GM19397 (cell line): ENCODE measurements at regions not wholly inside any gene's neighbourhood (a gene's known extent, or its start where the extent isn't known, plus 50 kb on each side); places are given as distances from the start of the nearest gene placed in this dataset.

Experiments used
- ATAC-seq: cut with Tn5 transposase; IDR thresholded peaks from one replicate; pipeline ENCODE4 v1.9.1; 2021; ENCODE audit warnings: mild to moderate bottlenecking, moderate library complexity; ENCODE audit not compliant: unreplicated experiment

GRCh38 chr14:101098641-101099040, 195.1 kb upstream of the RTL1 start:
- no peak for ATAC-seq

DNA sequence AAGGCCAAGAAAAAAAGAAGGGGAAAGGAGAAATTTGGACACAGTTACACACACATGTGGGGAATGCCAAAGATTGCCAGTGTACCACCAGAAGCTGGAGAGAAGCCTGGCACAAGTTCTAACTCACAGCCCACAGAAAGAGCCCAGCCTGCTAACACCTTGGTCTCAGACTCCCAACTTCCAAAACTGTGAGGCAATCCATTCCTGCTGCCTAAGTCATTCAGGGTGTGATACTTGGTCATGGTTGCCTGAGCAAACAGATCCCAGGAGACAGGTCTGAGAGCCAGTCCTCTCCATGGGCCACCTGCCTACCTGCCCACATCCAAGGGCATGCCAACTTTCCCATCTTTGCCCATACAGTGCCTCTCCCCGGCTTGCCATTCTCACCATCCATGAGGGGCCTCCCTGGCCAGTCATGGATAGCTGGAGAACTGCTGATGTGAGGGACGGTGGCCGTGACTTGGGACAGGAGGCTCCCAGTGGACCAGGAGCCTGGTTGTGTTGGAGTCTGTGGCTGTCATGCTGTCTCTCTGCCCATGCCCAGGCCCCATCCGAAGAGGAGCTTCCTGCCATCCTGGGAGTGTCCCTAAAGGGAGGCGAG, 198.0 kb upstream of the RTL1 start:
- ATAC-seq = no peak

DNA sequence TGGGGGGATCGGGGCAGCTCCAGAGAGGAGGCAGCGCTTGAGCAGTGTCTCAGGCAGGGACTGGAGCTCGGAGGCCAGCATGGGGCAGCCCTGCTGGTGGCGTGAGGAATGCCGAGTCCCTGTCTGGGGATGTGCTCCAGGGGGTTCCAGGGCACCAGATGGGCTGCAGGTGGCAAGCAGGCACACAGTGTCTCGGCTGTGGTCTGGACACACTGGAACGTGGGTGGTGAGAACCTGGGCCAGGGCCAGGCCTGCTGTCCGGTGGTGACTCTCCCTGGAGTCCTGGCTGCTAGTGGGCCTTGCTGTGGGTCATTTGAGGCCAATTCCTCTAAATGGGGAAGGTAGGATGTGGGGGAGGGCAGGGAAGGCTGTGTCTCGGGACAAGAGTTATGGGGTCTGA, 199.4 kb upstream of the RTL1 start:
- ATAC-seq = no peak

DNA sequence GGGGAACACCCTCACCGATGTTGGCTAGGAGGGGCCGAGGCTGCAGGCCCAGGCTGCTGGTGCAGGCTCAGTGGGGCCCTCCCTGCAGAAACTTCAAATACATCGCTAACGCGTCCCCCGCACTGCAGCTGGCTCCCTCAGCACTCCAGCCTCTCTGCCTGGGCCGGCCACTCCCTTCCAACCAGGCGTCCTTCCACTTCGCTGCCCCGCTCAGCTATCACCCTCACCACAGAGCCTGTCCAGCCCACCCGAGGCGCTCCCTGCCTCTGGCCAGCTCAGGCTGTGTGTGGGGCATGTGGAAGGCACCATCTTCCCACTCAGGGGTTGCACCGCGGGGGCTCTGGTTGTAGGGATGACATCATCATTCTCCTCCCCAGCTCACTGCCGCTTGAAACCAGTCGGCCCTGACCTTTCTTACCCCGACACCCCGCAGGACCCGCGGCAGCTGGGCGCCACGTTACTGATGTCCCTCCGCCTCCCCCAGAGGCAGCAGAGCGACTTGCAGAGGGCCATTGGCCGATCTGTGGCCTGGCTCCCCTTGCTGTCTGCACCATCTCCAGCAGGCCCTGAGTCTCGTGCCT, 199.9 kb upstream of the RTL1 start:
- ATAC-seq = no peak

- no peak for ATAC-seq
These were observed 201.0 kb upstream of the RTL1 start for GRCh38 chr14:101104485-101104884.

- no peak for ATAC-seq
These were observed 201.5 kb upstream of the RTL1 start for GRCh38 chr14:101105045-101105444.

GRCh38 chr14:101108579-101109346, 205.2 kb upstream of the RTL1 start:
- ATAC-seq = no peak

DNA sequence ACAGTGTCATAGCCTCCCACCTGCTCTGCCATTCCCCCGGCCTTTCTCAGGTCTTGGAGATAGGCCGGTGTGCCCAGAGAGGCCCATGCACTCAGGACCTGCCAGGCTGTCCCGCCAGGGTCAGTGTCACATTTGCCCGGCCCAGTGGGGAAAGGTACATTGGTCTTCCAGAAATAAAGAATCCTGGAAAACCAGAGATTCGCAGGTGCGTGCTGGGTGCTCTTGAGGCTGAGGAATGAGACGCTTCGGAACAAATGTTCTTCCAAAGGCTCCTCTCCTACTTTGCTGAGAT, 205.8 kb upstream of the RTL1 start:
- ATAC-seq = no peak

DNA sequence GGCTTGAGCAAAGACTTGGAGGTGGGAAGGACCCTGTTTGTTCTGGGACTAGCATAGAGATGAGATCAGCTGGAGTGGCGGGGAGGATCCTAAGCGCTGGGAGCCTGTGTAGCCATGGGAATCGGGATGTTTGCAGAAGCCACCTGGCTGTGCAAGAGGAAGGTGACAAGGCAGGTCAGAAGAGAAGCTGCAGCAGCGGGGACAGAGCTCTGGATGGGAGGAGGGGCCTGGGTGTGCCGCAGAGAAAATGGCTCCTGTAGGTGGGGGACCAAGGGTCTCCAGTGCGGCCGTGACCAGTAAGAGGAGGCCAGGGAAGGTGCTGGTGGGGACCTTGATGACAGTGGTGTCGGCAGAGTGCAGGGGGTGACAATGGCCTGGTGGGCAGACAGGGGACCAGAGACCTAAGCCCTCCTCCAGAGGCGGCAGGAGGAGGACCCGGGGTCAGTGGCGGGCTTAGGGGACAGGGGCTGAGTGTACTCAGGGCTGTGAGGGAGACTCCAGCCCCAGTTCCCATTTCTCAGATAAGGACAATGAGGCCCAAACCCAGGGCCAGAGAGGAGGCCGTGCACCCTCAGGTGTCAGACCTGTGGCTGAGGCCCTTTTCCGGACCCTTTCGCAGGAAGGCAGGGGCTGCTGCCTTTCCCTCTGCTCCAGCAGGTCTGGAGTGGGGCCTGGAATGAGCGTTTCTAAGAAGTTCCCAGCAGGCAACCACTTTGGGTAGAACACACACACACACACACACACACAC, 206.6 kb upstream of the RTL1 start:
- ATAC-seq = no peak

DNA sequence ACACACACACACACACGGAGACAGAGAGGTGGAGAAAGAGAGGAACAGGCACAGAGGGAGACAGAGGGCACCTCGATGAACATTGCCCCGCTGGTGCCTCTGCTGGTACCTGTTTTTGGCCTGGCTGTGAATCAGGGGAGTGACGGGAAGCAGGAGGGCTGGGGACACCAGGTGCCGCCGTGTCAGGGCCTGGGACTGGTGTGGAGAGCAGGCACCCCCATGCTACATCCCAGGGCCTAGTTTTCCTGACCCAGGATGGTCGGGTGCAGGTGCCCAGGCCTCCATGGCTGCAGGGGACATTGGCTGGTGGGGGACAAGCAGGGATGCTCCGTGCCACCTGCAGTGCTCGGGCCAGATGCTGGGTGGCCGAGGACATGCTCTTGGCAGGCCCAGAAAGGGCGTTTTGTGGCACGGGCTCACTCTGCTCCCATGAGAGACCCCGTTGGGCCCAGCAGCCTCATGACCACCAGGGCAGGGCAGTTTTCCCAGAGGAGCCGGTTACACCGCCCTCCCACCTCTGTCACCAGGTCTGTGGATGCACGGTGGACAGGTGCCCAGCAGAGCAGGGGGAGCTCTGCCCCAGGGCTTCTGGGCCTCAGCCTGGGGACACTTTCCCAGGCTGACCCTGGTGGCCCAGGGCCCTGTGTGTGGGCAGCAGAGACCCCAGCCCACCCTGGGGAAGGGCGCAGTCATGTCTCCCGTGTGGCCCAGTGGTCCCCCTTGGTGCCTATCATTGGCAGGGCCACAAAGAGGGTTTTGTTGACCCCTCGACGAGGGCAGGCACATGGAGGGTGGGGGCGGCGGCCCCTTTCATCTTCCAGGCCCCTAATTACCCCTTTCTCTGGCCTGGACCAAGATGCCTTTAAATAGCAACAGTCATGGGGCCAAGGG, 207.5 kb upstream of the RTL1 start:
- ATAC-seq = no peak

DNA sequence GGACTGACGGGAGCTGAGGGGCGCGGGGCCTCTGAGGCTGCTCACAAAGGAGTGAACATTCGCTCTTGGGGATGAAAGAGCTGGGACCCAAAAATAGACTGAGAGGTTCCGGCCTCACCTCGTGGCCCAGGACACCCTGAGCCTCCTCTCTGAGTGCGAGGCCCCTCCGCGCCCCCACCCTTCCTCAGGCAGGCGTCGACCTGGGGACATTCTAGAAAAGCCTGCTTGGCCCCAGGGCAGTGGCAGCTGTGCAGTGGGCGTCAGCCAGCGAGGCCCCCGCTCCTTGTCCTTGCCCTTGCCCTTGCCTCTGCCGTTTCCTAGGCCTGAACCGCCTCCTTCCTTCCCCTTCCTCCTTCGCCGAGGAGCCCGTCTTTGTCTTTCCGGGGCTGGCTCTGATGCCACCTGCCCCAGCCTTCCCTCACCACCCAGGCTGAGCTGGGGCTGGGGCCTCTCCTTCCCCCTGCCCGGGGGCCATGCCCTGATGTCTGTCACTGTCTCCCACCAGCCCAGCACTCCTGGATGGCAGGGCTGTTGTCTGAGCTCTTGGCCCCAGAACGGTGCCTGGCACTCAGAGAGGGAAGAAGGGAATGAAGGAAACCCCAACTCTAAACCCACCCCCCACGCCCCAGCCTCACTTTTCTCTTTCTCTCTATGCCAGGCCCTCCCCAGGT, 208.2 kb upstream of the RTL1 start:
- no peak for ATAC-seq

DNA sequence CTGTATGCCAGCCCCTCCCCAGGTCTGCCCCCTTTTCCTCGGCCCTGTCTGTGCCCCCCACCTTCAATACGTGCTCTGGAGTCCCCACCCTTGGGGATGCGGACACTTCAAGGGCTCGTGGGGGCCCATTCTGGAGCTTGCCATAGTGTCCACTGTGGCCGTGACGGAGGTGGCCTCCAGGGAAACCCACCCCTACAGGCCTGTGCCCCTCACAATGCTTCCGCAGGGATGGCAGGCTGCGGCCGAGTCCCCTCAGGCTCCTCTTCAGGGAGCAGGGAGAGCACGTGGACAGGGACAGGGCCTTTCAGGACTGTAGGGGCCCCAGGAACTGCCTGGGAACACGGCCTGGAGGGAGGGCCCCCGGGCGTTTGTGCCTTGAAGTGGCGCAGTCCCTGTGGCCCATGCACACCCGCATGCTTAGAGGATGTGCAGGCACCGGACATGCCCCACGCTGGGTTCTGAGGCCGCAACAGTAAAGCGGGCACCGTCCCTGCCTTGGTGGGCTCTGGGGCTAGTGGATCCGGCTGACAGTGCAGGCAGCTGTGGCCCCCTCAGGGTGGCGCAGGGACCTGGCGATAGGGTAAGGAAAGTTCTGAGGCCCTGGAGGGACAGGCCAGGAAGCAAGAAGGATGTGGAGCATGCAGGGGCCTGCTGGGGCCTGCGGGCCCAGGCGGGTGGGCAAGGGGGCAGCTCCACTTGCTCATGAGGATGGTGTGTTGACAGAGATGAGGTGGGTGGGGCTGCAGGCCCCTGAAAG, 209.0 kb upstream of the RTL1 start:
- no peak for ATAC-seq

DNA sequence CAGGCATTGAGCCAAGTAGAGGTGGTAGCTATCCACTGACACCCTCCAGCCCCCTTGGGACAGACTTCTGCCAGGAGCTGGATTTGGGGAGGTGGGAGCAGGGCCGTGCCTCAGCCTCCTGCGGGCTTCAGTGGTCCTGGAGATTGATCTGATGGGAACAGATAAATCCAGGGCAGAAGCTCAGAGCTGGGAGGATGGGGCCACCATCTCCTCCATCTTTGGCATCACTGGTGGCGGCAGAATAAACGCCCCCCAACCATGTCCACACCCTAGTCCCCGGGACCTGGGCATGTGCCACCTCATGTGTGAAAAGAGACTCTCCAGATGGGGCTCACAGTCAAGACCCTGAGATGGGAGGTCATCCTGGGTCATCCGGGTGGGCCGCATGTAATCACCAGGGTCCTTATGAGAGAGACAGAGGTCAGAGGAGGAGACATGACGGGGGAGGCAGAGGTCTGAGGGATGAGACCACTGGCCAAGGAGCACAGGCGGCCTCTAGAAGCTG, 209.6 kb upstream of the RTL1 start:
- ATAC-seq = no peak

DNA sequence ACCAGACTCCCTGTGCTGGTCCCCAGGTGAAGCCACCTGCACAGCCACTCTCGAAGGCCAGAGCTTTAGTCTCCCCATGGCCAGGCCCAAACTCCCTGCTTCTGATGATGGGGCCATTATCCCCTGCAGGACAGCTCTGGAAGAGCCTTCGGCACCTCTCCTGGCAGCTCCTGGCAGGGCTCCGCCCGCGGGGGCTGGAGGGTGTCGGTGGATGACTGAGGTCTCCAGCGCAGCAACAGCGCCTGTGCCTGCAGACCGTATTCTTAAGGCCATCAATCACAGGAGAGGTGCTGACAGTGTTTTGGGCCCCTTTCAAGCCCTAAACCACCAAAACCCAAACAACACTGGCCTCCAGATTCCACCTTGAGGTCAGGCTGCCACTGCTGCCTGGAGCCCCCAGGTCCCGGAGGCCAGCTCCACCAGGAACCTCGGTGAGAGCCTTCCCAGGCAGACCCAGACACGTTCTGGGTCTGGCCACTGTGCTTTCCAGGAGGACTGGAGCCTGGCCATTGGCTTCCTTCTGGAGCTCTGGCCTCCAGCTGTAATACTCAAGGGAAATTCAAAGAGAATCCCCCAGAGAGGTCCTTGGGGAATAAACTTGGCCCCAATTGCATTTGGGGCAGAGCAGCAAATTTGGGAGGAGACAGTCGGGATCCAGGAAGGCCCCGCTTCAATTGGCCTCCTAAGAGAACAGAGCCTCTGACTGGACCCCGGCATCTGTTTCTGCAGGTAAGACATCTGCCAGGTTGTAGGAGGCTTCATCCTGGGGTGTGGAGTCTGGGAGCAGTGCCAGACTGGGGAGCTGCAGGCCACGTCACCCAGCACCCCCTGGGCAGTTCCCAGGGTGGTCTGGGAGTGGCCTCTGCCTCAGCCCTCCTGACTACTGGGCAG, 210.6 kb upstream of the RTL1 start:
- ATAC-seq = no peak

- no peak for ATAC-seq
These were observed 211.4 kb upstream of the RTL1 start for GRCh38 chr14:101114726-101115515.

GRCh38 chr14:101115652-101116051, 212.1 kb upstream of the RTL1 start:
- ATAC-seq = no peak

DNA sequence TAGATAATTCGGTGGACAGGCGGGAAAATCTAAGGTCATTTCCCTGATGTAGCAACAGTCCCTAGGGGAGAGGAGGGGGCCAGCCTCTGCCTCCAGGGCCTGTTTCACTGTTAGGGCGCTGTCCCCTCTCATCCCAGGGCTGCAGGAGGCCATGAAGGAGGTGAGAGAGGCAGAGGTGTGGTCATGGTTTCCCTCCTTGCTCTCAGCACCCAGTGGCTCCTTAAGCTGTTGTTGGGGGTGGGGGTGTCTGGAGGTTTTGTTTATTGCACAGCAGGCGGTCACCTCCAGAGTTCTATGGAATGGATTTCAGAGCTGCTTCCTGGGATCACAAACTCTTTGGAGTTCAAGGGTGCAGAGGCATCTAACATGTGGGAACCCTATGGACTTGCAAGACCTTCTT, 212.5 kb upstream of the RTL1 start:
- ATAC-seq = no peak
